ENCODE measurements at regions not wholly inside any gene's neighbourhood (a gene's known extent, or its start where the extent isn't known, plus 50 kb on each side); places are given as distances from the start of the nearest gene placed in this dataset.
A peak's percentile ranks its signal among the peaks of the same experiment; 100 is the strongest.

- no peak for DNase-seq
These were observed 96.8 kb downstream of the TMEM26 start for GRCh38 chr10:61356354-61356753.

- no peak for DNase-seq
These were observed 98.0 kb downstream of the TMEM26 start for GRCh38 chr10:61355211-61355610.

- peak; percentile 21 to 65 (median 22) for DNase-seq
These were observed 98.7 kb downstream of the TMEM26 start for GRCh38 chr10:61354401-61354975.

GRCh38 chr10:61350794-61351193 lies 102.4 kb downstream of the TMEM26 start:
- DNase-seq, result no peak

DNA sequence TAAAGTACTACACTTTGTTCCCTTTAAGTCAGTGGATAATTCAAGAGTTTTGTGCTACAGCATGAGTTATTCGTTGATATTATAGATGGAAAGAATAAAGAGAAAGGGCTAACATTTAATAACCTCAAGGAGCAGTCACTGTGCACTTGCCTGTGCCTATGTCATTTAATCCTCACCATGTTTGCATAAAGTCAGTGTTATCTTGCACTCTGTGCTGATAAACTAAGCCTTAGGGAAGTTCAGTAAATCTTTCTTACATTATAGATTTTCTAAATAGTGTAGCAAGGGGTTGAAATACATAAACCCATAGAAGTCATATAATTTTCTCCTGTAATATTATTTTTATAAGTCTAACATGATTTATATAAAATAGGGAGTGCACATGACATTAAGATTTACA lies 103.1 kb downstream of the TMEM26 start:
- no peak for DNase-seq

DNA sequence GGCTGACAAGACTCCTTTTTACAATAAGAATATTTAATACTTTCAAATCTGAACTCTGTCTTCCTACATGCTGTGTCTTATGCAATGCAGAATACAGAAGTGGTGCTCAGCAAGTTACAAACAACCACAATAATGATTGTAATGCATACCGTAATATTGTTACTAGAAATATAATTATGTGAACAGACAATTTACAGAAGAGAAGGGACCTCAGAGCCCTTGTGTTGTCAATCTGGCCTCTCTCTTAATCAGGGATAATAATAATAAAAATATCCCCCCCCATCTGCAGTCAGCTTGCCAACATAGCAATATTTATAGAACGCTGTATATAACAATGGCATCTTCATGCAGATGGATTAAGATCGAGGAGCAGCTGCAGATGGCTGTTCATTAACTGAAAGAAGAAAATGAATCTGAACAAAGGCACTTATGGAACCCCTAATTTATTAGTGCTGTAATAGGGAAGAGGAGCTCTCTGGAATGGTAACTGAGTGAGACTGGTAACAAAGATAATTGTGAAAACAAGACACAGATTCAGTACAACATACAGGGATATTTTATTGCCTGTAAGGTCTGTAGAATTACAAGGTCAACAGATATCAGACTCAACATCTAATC lies 106.3 kb downstream of the TMEM26 start:
- no peak for DNase-seq

DNA sequence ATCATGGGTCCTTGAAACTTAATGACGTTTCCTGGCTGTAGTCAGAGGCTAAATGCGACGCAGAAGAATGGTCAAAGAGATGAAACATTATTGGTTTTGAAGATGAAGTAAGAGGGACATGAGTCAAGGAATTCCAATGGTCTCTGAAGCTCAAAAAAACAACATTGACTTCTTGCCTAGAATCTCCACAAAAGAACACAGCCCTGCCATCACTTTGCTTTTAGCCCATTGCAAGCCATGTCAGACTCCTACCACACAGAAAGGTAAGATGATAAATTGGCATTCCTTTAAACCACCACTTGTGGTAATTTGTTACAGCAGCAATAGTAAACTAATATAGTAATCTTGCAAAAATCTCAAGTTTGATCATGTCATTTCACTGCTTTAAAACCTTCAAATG lies 109.4 kb downstream of the TMEM26 start:
- no peak for DNase-seq

DNA sequence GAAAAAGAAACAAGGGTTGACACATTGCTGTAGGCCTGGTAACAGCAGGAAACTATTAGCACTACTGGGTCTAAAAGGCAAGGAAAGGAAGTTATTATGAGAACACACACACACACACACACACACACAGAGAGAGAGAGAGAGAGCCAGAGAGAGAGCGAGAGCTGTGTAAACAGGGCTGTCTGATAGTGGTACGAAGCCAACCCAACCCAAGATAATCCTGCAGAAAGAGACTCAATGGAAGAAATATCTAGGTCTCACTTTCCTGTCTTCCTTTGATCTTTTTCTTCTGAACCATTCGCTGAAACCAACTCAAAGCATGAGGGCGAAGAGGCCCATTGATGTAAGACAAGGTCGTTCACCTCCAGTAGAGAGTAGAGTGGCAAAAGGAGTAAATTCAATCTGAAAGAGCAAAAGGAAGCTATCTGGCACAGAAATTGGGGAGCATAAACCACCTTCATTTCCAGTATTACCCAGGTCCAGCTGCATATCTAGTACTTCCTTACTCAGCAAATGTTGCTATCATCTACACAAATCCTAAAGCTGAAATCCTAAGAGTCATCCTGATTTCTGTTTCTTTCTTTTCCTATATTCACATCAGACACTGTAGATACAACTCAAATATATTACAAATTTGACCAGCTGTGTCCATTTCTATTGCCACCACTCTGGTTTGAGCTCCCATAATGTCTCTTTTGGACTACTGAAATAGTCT lies 110.2 kb downstream of the TMEM26 start:
- no peak for DNase-seq

GRCh38 chr10:61341008-61341407 lies 112.2 kb downstream of the TMEM26 start:
- no peak for DNase-seq

DNA sequence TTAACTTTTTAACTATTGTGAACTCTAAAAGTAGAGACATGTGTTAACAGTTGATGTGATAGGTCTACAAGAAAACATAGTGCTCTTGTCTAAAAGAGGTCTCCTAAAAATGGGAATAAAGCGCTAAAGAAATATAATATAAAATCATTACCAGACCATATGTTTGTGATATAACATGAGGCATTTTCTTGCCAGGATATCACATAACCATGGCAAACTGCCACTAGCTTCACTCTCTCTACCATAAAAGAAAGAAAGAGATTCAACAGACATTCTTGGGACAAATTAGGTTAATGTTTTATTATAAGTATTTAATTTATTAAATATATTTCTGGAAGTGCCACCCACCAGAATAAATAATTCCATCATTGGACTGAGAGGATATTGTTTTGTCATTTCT lies 115.0 kb downstream of the TMEM26 start:
- peak in 1 of 3 donors; percentile 47 for DNase-seq

GRCh38 chr10:61337741-61338140 lies 115.4 kb downstream of the TMEM26 start:
- DNase-seq, result no peak

GRCh38 chr10:61336831-61337230 lies 116.3 kb downstream of the TMEM26 start:
- DNase-seq, result no peak

DNA sequence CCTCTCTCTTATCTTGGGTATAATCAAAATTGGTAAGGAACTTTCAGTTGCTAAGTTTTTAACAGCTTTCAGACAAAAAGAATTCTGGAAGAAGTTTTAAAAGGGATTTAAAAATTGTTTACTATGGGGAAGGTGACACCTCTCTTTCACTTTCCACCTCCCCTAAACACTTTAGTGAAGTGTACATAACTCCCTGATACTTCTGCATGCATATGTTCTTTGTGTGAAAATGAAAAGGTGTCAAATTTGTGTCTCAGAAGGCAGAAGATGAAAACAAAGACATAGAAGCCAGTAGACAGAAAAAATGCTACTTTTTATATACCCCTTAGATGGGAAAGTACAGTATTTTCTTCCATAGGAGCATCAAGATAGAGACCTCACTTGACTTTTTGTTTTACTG lies 117.8 kb downstream of the TMEM26 start:
- DNase-seq, result no peak

- no peak for DNase-seq
These were observed 120.6 kb downstream of the TMEM26 start for GRCh38 chr10:61332581-61332980.

DNA sequence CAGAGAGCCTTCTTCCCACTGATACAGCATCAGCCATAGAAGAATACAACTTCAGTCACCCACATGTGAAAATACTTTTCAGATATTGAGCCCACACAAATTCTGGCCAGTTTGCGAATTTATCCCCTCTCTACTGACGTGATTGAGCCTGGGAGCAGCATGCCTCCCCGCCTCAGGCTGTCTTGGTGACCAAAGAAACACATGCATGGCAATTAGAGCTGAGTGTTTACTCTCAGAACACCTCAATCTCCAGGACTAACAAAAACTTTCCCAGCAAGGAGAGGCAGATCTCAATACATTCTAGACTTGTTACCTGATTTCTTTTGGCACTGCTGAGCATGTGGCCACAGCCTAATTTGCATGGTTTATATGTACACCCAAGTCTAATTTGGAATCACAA lies 122.5 kb downstream of the TMEM26 start:
- DNase-seq, result no peak

GRCh38 chr10:61329854-61330253 lies 123.3 kb downstream of the TMEM26 start:
- DNase-seq, result no peak

DNA sequence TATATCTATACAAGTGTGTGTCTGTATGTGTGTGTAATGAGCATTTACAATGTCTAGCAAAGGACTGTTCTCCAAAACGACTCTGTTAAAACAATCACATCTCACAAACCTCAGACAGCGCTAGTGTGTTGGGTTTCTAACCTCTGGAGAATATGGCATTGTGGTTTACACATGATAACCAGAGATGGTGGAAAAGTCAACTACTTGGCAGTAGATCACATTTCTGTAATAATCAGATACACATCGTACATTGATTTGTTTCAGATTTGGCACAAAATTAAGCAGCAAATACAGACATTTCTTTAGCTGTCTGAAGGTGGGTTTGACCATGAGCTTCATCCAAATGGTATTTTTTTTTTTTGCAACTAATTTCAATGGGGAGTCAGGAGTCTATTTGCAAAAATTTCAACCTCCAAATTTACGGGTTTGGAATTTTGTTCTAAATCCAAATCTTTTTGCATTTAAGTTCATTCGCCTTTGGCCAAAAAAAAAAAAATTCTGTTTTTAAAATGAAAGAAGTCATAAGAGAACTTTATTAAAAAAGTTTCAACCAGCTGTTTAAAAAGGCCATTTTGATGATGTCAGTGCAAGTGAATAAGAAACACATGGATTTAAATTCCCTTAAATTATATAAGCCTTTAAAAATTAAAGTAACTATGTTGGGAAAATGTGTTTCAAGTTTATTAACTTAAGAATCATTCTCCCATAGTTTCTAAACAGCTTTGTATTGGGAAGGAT lies 127.8 kb downstream of the TMEM26 start:
- DNase-seq, result peak in 1 of 3 donors; percentile 65

GRCh38 chr10:61323726-61324125 lies 129.5 kb downstream of the TMEM26 start:
- DNase-seq, result no peak

GRCh38 chr10:61321041-61321857 lies 131.9 kb downstream of the TMEM26 start:
- peak in 1 of 3 donors; percentile 56 for DNase-seq

- no peak for DNase-seq
These were observed 133.0 kb downstream of the TMEM26 start for GRCh38 chr10:61320257-61320587.

DNA sequence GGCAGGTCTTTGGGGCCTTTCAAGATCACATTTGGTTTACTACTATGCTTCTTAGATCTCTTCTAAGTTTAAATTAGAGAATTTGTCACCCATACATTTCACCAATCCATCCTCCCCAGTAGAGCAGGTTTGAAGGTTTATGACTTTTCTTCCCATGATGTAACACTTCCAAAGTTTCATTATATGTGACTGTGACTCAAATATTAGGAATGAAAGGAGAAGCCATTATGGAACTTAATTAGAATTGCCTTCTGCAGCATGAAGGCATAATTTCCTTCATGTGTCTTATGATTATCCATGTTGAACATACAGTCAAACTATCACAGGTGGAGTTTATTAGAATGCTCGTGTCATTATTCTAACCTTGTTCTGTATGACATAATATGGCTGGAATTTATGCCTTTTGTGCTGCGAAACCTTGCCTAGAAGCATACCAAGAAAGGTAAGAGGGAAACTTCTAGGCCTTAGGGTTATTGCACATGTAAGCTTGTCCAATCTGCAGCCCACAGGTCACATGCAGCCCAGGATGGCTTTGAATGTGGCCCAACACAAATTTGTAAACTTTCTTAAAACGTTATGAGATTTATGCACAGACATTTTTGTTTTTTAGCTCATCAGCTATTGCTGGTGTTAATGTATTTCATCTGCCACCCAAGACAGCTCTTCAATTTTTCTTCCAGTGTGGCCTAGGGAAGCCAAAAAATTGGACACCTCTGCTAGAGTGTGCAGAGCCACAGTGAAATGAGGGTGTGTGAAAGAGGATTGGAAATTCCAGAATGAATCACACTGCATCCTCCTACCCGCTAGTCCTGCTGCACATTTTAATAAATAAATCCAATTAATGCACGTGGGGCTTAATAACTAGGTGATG lies 133.6 kb downstream of the TMEM26 start:
- no peak for DNase-seq
